H9 (cell line): ENCODE measurements at regions not wholly inside any gene's neighbourhood (a gene's known extent, or its start where the extent isn't known, plus 50 kb on each side); places are given as distances from the start of the nearest gene placed in this dataset.

Experiments used
- DNase-seq: peaks from one replicate; pipeline ENCODE4 v3.0.0-alpha.2; 2017
- H2AFZ ChIP-seq: one replicate; pipeline ENCODE4 v1.6.1; 2013; ENCODE audit warnings: mild to moderate bottlenecking, low read length, control low read depth, moderate library complexity
- H2AK5ac ChIP-seq: 2 replicates; pipeline ENCODE4 v1.6.1; 2013; ENCODE audit warnings: low read length, control low read depth, mixed read lengths; ENCODE audit not compliant: insufficient read length
- H2BK120ac ChIP-seq: one replicate; pipeline ENCODE4 v1.6.1; 2013; ENCODE audit warnings: low read depth, mild to moderate bottlenecking, low read length, control low read depth, inconsistent platforms; ENCODE audit not compliant: poor library complexity, severe bottlenecking
- H2BK12ac ChIP-seq: 2 replicates; pipeline ENCODE4 v1.6.1; 2013; ENCODE audit warnings: low read length, control low read depth, mixed read lengths, low read depth; ENCODE audit not compliant: insufficient read length
- H2BK15ac ChIP-seq: 2 replicates; pipeline ENCODE4 v1.6.1; 2013; ENCODE audit warnings: low read depth, low read length, control low read depth
- H2BK20ac ChIP-seq: one replicate; pipeline ENCODE4 v1.6.1; 2013; ENCODE audit warnings: low read depth, mild to moderate bottlenecking, low read length, control low read depth, inconsistent platforms; ENCODE audit not compliant: poor library complexity, severe bottlenecking
- H2BK5ac ChIP-seq: 2 replicates; pipeline ENCODE4 v1.6.1; 2013; ENCODE audit warnings: low read length, control low read depth, mixed read lengths; ENCODE audit not compliant: insufficient read length
- H3K14ac ChIP-seq: 2 replicates; pipeline ENCODE4 v1.6.1; 2013; ENCODE audit warnings: low read length, control low read depth; ENCODE audit not compliant: insufficient read depth
- H3K18ac ChIP-seq: 2 replicates; pipeline ENCODE4 v1.6.1; 2013; ENCODE audit warnings: low read depth, mild to moderate bottlenecking, mixed read lengths, low read length, control low read depth; ENCODE audit not compliant: insufficient read length
- H3K23ac ChIP-seq: 2 replicates; pipeline ENCODE4 v1.6.1; 2013; ENCODE audit warnings: low read length, control low read depth, mixed read lengths, low read depth; ENCODE audit not compliant: insufficient read length
- H3K23me2 ChIP-seq: 2 replicates; pipeline ENCODE4 v1.6.1; 2013; ENCODE audit warnings: low read depth, mild to moderate bottlenecking, mixed read lengths, low read length, control low read depth; ENCODE audit not compliant: insufficient read length, poor library complexity, severe bottlenecking
- H3K27ac ChIP-seq: 2 replicates; pipeline ENCODE4 v1.5.1; 2013; ENCODE audit warnings: low read length, control low read depth, mixed read lengths, low read depth; ENCODE audit not compliant: insufficient read length
- H3K27me3 ChIP-seq: 2 replicates; pipeline ENCODE4 v1.6.1; 2013; ENCODE audit warnings: low read length, control low read depth, inconsistent platforms; ENCODE audit not compliant: insufficient read depth
- H3K4ac ChIP-seq: 2 replicates; pipeline ENCODE4 v1.6.1; 2013; ENCODE audit warnings: low read depth, mild to moderate bottlenecking, control low read depth, inconsistent platforms, low read length, moderate library complexity
- H3K4me1 ChIP-seq: 2 replicates; pipeline ENCODE4 v1.6.1; 2013; ENCODE audit warnings: low read length, control low read depth, inconsistent platforms; ENCODE audit not compliant: insufficient read depth
- H3K4me2 ChIP-seq: 2 replicates; pipeline ENCODE4 v1.6.1; 2013; ENCODE audit warnings: low read length, control low read depth, mixed read lengths; ENCODE audit not compliant: insufficient read length, insufficient read depth
- H3K56ac ChIP-seq: 2 replicates; pipeline ENCODE4 v1.6.1; 2013; ENCODE audit warnings: low read depth, mild to moderate bottlenecking, mixed read lengths, low read length, control low read depth; ENCODE audit not compliant: insufficient read length
- H3K79me1 ChIP-seq: 2 replicates; pipeline ENCODE4 v1.6.1; 2013; ENCODE audit warnings: low read depth, mild to moderate bottlenecking, moderate library complexity, low read length, control low read depth, inconsistent platforms; ENCODE audit not compliant: insufficient read depth, poor library complexity, severe bottlenecking
- H3K79me2 ChIP-seq: 2 replicates; pipeline ENCODE4 v1.6.1; 2013; ENCODE audit warnings: low read length, control low read depth, inconsistent platforms; ENCODE audit not compliant: insufficient read depth
- H3K9ac ChIP-seq: 2 replicates; pipeline ENCODE4 v1.6.1; 2013; ENCODE audit warnings: low read length, control low read depth, mixed read lengths; ENCODE audit not compliant: insufficient read length; ENCODE audit errors: extremely low read depth
- H3K9me3 ChIP-seq: one replicate; pipeline ENCODE4 v1.6.1; 2013; ENCODE audit warnings: low read depth, low read length, inconsistent platforms; ENCODE audit not compliant: control insufficient read depth
- H3T11ph ChIP-seq: one replicate; pipeline ENCODE4 v1.6.1; 2013; ENCODE audit warnings: mild to moderate bottlenecking, low read length, control low read depth, inconsistent platforms
- H4K20me1 ChIP-seq: one replicate; pipeline ENCODE4 v1.6.1; 2013; ENCODE audit not compliant: control insufficient read depth, insufficient read length, insufficient read depth
- H4K5ac ChIP-seq: 2 replicates; pipeline ENCODE4 v1.6.1; 2013; ENCODE audit warnings: low read depth, mild to moderate bottlenecking, mixed read lengths, low read length, control low read depth; ENCODE audit not compliant: insufficient read length
- H4K8ac ChIP-seq: replicated peaks from 2 replicates; pipeline ENCODE4 v1.6.1; 2013; ENCODE audit warnings: low read length, control low read depth, mixed read lengths, low read depth; ENCODE audit not compliant: insufficient read length
- H4K91ac ChIP-seq: 2 replicates; pipeline ENCODE4 v1.6.1; 2013; ENCODE audit warnings: low read depth, mild to moderate bottlenecking, moderate library complexity, mixed read lengths, low read length, control low read depth; ENCODE audit not compliant: insufficient read length
- H3K27ac Mint-ChIP-seq, 3 experiments: 2 replicates in 2 of 3; 3 replicates in 1 of 3; pipeline ENCODE4 v1.8.0; 2020 to 2021; ENCODE audit warnings: mixed read lengths in 3 of 3, mild to moderate bottlenecking in 1 of 3, moderate library complexity in 1 of 3
- H3K27me3 Mint-ChIP-seq: 2 replicates; pipeline ENCODE4 v1.8.0; 2021; ENCODE audit warnings: low read depth, mild to moderate bottlenecking, moderate library complexity, mixed read lengths
- H3K36me3 Mint-ChIP-seq, 3 experiments: 2 replicates in 2 of 3; 3 replicates in 1 of 3; pipeline ENCODE4 v1.8.0; 2020 to 2021; ENCODE audit warnings: low read depth in 3 of 3, mixed read lengths in 3 of 3; ENCODE audit not compliant: insufficient read depth in 1 of 3
- H3K4me1 Mint-ChIP-seq, 2 experiments: 2 replicates each; pipeline ENCODE4 v1.8.0; 2020; ENCODE audit warnings: mixed read lengths in 2 of 2
- H3K4me3 Mint-ChIP-seq, 2 experiments: 2 replicates in 1 of 2; 3 replicates in 1 of 2; pipeline ENCODE4 v1.8.0; 2020 to 2021; ENCODE audit warnings: mild to moderate bottlenecking in 2 of 2, mixed read lengths in 2 of 2, moderate library complexity in 1 of 2
- H3K9me3 Mint-ChIP-seq, 2 experiments: 2 replicates in 1 of 2; 3 replicates in 1 of 2; pipeline ENCODE4 v1.8.0; 2020; ENCODE audit warnings: mild to moderate bottlenecking in 2 of 2, mixed read lengths in 2 of 2, moderate library complexity in 1 of 2
- WGBS: extraction: QIAGEN DNeasy Blood & Tissue Kit; methylation state at CpG from one replicate; pipeline ENCODE4 v1.1.7; 2013; ENCODE audit warnings: missing lambda C conversion rate, low lambda C conversion rate, mixed read lengths; ENCODE audit not compliant: insufficient read length; ENCODE audit errors: extremely low coverage; 5-methylcytosine and 5-hydroxymethylcytosine counted together
- TF ChIP-seq, protein P1 (sequence below): fragments of 200-600 bp; sonication (generic); conservative IDR thresholded peaks from 3 replicates; pipeline ENCODE4 v1.8.0; 2021; ENCODE audit warnings: antibody characterized with exemption, mild to moderate bottlenecking

DNA sequence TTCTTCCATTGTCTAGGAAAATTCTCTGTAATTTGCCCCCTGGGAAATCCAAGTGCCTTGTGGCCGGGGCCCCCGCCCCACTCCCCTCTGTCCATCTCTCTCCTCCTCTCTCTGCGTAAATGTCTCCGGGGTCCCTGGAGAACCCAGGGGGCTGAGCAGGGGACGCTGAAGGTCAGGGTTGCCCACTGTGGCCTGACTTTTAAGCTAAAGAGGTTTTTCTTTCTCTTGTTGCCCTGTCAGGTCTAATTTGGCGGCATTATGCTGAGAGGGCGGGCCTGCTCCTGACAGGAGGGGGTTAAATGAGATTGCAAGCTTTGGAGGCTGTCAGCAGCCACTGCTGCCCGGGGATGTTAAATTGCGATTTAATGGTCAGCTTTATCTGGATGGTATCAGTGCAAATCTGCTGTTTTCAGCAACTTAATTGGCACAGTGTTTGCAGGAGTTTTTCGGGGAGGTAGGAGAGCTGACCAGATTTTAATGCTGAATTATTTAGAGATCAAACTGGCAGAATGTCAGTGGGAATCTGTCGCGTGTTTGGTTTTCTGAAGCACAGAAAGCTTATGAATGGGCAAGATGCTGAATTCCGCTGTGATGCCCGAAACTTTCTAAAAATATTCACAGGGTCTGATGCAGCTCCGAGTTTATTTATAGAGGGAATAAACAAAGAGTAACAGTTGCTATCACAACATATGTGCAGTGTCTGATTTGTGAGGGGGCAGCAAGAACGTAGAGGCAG lies 93.2 kb upstream of the SOX1 start:
- no peak overlapping the region for H3K18ac ChIP-seq
- peaks cover 32% of the 10 kb centered on the region for H3K27me3 Mint-ChIP-seq
- H3K9ac ChIP-seq = no peak overlapping the region
- H2BK5ac ChIP-seq = no peak overlapping the region
- no CpG with 5 or more reads among the region's 16 CpGs for WGBS
- H3K23me2 ChIP-seq = no peaks in the 10 kb centered on the region
- peaks cover 12 to 27% of the 10 kb centered on the region in 2 experiments for H3K4me1 Mint-ChIP-seq
- no peak overlapping the region for H3K14ac ChIP-seq
- no peaks in the 10 kb centered on the region for H3K79me1 ChIP-seq
- H4K5ac ChIP-seq = no peak overlapping the region
- H3K27ac ChIP-seq = no peak overlapping the region
- H3K4me2 ChIP-seq = no peak overlapping the region
- no peak overlapping the region for H3K23ac ChIP-seq
- H4K8ac ChIP-seq = no peak overlapping the region
- peaks cover 6 to 12% of the 10 kb centered on the region in 2 experiments; a peak in 3 of 5 replicates for H3K9me3 Mint-ChIP-seq
- no peaks in the 10 kb centered on the region for H3K27me3 ChIP-seq
- TF ChIP-seq, protein P1, sequence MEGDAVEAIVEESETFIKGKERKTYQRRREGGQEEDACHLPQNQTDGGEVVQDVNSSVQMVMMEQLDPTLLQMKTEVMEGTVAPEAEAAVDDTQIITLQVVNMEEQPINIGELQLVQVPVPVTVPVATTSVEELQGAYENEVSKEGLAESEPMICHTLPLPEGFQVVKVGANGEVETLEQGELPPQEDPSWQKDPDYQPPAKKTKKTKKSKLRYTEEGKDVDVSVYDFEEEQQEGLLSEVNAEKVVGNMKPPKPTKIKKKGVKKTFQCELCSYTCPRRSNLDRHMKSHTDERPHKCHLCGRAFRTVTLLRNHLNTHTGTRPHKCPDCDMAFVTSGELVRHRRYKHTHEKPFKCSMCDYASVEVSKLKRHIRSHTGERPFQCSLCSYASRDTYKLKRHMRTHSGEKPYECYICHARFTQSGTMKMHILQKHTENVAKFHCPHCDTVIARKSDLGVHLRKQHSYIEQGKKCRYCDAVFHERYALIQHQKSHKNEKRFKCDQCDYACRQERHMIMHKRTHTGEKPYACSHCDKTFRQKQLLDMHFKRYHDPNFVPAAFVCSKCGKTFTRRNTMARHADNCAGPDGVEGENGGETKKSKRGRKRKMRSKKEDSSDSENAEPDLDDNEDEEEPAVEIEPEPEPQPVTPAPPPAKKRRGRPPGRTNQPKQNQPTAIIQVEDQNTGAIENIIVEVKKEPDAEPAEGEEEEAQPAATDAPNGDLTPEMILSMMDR = no peak
- no peak overlapping the region for H3T11ph ChIP-seq
- H2AFZ ChIP-seq = no peak overlapping the region
- H4K20me1 ChIP-seq = no peaks in the 10 kb centered on the region
- no peaks in the 10 kb centered on the region for H3K9me3 ChIP-seq
- H3K4ac ChIP-seq = no peak overlapping the region
- peaks cover 0 to 2% (median 0%) of the 10 kb centered on the region in 3 experiments; a peak in 2 of 7 replicates for H3K36me3 Mint-ChIP-seq
- no peak overlapping the region for H3K56ac ChIP-seq
- H2BK12ac ChIP-seq = no peak overlapping the region
- H4K91ac ChIP-seq = no peak overlapping the region
- no peak overlapping the region for H2BK20ac ChIP-seq
- no peak overlapping the region for H3K27ac Mint-ChIP-seq
- no peak for DNase-seq
- H3K79me2 ChIP-seq = no peaks in the 10 kb centered on the region
- H3K4me1 ChIP-seq = no peaks in the 10 kb centered on the region
- peak overlapping the region in 1 of 2 experiments; percentile 65; a peak in 2 of 5 replicates for H3K4me3 Mint-ChIP-seq
- H2BK15ac ChIP-seq = no peak overlapping the region
- H2AK5ac ChIP-seq = no peak overlapping the region
- H2BK120ac ChIP-seq = no peak overlapping the region
